ENCODE measurements at regions not wholly inside any gene's neighbourhood (a gene's known extent, or its start where the extent isn't known, plus 50 kb on each side); places are given as distances from the start of the nearest gene placed in this dataset.

GRCh38 chr2:88321449-88322248 lies 130.8 kb downstream of the FOXI3 start:
- no peak overlapping the region for H3K4me3 ChIP-seq (ENCODE audit: low read length)
- no peaks in the 10 kb centered on the region for H3K36me3 ChIP-seq (ENCODE audit: control insufficient read depth, insufficient read depth, low read length)
- no peak overlapping the region for H3K9ac ChIP-seq (ENCODE audit: low read length)
- H3K4me1 ChIP-seq (ENCODE audit: control insufficient read depth, insufficient read depth, low read length), result no peaks in the 10 kb centered on the region
- H3K27ac ChIP-seq (ENCODE audit: low read depth, low read length), result no peak overlapping the region
- H3K27me3 ChIP-seq (ENCODE audit: control insufficient read depth, insufficient read depth, low read length), result no peaks in the 10 kb centered on the region

DNA sequence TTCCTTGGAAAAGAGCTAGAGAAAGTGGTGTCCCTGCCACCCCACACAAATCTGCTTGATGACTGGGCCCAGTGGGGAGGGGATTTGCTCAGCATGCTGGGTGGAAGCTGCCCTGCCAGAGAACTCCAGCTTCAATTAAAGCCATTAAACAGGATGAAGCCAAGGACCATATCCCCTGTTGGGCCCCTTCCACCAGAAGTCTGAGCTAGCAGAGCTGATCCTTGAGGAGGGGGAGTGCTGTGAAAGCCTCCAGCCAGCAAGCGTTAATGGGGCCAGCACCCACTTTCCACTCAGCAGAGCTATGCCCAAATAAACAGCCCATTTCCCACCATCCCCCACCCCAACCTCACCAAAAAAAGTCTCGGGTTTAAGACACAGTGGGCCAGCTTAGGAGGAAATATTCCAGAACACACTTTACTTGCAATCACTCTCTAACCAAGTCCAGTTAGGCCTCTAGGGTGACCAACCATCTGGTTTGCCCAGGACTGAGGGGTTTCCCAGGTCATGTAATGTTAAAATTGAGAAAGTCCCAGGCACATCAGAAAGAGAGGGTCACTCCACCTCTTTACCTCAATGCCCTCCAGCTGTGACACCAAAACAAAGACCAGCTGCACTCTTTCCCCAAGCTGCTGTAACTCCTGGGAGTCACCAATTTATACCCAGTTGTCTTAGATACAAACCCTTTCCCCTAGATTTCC lies 132.3 kb downstream of the FOXI3 start:
- no peaks in the 10 kb centered on the region for H3K27me3 ChIP-seq (ENCODE audit: control insufficient read depth, insufficient read depth, low read length)
- H3K36me3 ChIP-seq (ENCODE audit: control insufficient read depth, insufficient read depth, low read length), result no peaks in the 10 kb centered on the region
- no peak overlapping the region for H3K9ac ChIP-seq (ENCODE audit: low read length)
- H3K4me3 ChIP-seq (ENCODE audit: low read length), result no peak overlapping the region
- no peaks in the 10 kb centered on the region for H3K4me1 ChIP-seq (ENCODE audit: control insufficient read depth, insufficient read depth, low read length)
- H3K27ac ChIP-seq (ENCODE audit: low read depth, low read length), result no peak overlapping the region

DNA sequence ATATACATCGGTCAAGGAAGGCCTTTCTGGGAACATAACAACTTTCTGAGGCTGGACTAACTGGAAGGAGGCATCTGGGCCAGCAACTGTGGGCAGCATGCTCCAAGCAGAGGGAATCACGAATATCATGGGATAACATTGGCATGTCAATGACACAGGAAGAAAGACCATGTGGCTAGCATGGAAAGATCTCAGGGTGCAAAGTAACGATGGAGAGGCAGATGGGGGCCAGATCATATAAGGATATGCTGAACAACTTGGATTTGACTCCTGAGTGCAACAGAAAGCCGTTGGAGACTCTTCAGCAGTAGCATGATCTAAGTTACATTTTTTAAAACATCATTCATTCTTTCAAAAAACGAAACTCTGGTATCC lies 133.6 kb downstream of the FOXI3 start:
- Histone ChIP-seq H3K4me1 (ENCODE audit: control insufficient read depth, insufficient read depth, low read length) (no peaks in the 10 kb centered on the region), H3K9ac (ENCODE audit: low read length) (no peak overlapping the region), H3K36me3 (ENCODE audit: control insufficient read depth, insufficient read depth, low read length) (no peaks in the 10 kb centered on the region), H3K4me3 (ENCODE audit: low read length) (no peak overlapping the region), H3K27me3 (ENCODE audit: control insufficient read depth, insufficient read depth, low read length) (no peaks in the 10 kb centered on the region), H3K27ac (ENCODE audit: low read depth, low read length) (no peak overlapping the region)

GRCh38 chr2:88318071-88318955 lies 134.2 kb downstream of the FOXI3 start:
- H3K27ac ChIP-seq (ENCODE audit: low read depth, low read length), result no peak overlapping the region

DNA sequence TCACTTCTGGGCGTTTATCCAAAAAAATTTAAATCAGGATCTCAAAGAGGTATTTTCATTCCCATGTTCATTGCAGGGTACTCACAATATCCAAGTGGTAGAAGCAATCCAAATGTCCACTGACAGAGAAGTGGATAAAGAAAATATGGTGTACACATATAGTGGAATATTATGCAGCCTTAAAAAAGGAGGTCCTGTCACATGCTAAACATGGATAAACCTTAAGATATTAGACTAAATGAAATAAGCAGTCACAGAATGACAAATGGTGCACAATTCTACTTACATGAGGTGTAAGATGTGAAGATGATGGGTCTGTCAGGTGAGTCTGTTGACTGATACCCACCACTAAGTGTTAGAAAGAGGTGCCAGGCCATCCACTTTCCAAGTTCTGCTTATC lies 140.6 kb downstream of the THNSL2 start:
- Histone ChIP-seq H3K4me1 (ENCODE audit: control insufficient read depth, insufficient read depth, low read length) (no peaks in the 10 kb centered on the region), H3K36me3 (ENCODE audit: control insufficient read depth, insufficient read depth, low read length) (no peaks in the 10 kb centered on the region), H3K27me3 (ENCODE audit: control insufficient read depth, insufficient read depth, low read length) (no peaks in the 10 kb centered on the region), H3K27ac (ENCODE audit: low read depth, low read length) (no peak overlapping the region), H3K9ac (ENCODE audit: low read length) (no peak overlapping the region), H3K4me3 (ENCODE audit: low read length) (no peak overlapping the region)

More at GRCh38 chr2:88318071-88318955, 134.2 kb downstream of the FOXI3 start:
- H3K27me3 ChIP-seq (ENCODE audit: control insufficient read depth, insufficient read depth, low read length), result no peaks in the 10 kb centered on the region
- H3K36me3 ChIP-seq (ENCODE audit: control insufficient read depth, insufficient read depth, low read length), result no peaks in the 10 kb centered on the region
- no peaks in the 10 kb centered on the region for H3K4me1 ChIP-seq (ENCODE audit: control insufficient read depth, insufficient read depth, low read length)
- no peak overlapping the region for H3K9ac ChIP-seq (ENCODE audit: low read length)
- H3K4me3 ChIP-seq (ENCODE audit: low read length), result no peak overlapping the region

DNA sequence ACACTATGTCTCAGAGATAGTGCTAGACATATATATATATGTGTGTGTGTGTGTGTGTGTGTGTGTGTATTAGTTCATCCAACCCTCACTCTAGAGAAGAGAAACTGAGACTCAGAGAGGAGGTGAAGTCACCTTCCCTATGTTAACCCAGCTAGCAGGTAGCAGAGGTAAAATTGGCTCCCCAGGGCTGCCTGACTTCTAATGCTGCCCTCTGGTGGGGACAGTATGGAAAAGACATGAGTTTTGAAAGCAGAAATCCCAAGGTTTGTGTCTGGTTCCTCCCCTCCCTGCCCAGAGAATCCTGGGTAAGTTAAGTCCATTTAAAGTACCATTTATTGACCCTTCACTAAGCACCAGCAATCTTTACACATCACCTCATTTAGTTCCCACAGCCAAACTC lies 137.7 kb downstream of the THNSL2 start:
- H3K9ac ChIP-seq (ENCODE audit: low read length), result no peak overlapping the region
- H3K36me3 ChIP-seq (ENCODE audit: control insufficient read depth, insufficient read depth, low read length), result no peaks in the 10 kb centered on the region
- H3K4me3 ChIP-seq (ENCODE audit: low read length), result no peak overlapping the region
- no peaks in the 10 kb centered on the region for H3K27me3 ChIP-seq (ENCODE audit: control insufficient read depth, insufficient read depth, low read length)
- no peak overlapping the region for H3K27ac ChIP-seq (ENCODE audit: low read depth, low read length)
- no peaks in the 10 kb centered on the region for H3K4me1 ChIP-seq (ENCODE audit: control insufficient read depth, insufficient read depth, low read length)

DNA sequence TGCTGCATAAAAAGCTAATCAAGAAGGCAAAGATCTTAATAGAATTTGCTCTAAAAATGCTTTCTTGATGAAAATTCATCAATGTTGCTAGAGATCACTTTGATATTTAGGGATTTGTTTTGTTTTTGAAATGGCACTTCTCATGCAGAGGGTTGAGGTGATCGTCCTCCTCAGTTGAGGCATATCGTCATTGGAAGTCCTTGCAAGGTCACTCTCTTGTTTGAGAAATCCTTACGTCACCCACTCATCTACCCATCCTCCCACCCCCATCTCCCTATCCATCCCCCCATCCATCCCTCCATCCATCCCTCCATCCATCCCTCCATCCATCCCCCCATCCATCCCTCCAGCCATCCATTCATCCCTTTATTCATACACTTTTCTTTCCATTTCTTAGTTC lies 133.7 kb downstream of the THNSL2 start:
- Histone ChIP-seq H3K4me3 (ENCODE audit: low read length) (no peak overlapping the region), H3K36me3 (ENCODE audit: control insufficient read depth, insufficient read depth, low read length) (no peaks in the 10 kb centered on the region), H3K27ac (ENCODE audit: low read depth, low read length) (no peak overlapping the region), H3K27me3 (ENCODE audit: control insufficient read depth, insufficient read depth, low read length) (no peaks in the 10 kb centered on the region), H3K4me1 (ENCODE audit: control insufficient read depth, insufficient read depth, low read length) (no peaks in the 10 kb centered on the region), H3K9ac (ENCODE audit: low read length) (no peak overlapping the region)

DNA sequence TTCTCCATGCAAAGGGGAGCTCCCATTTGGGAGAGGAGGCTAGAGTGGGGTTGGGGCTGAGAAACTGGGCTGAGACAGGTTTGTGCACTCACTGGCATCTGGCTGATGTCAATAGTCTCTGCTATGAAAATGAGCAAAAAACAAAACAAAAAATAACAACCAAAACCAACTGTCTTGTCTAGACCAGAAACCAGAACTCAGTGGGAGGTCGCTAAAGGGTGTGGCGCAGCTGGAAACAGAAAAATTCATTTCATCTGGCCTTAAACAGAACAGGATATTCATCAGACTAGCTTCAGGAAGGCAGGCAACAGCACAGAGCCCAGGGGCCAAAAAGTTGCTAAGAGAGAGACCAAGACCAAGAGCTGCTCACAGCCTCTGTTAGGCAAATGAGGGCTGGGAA lies 126.1 kb downstream of the THNSL2 start:
- Histone ChIP-seq H3K27ac (ENCODE audit: low read depth, low read length) (no peak overlapping the region), H3K36me3 (ENCODE audit: control insufficient read depth, insufficient read depth, low read length) (no peaks in the 10 kb centered on the region), H3K9ac (ENCODE audit: low read length) (no peak overlapping the region), H3K4me3 (ENCODE audit: low read length) (no peak overlapping the region), H3K27me3 (ENCODE audit: control insufficient read depth, insufficient read depth, low read length) (no peaks in the 10 kb centered on the region), H3K4me1 (ENCODE audit: control insufficient read depth, insufficient read depth, low read length) (no peaks in the 10 kb centered on the region)

- H3K9ac ChIP-seq (ENCODE audit: low read length), result no peak overlapping the region
- H3K36me3 ChIP-seq (ENCODE audit: control insufficient read depth, insufficient read depth, low read length), result no peaks in the 10 kb centered on the region
- H3K27ac ChIP-seq (ENCODE audit: low read depth, low read length), result no peak overlapping the region
- H3K4me1 ChIP-seq (ENCODE audit: control insufficient read depth, insufficient read depth, low read length), result no peaks in the 10 kb centered on the region
- H3K4me3 ChIP-seq (ENCODE audit: low read length), result no peak overlapping the region
- no peaks in the 10 kb centered on the region for H3K27me3 ChIP-seq (ENCODE audit: control insufficient read depth, insufficient read depth, low read length)
Measured at GRCh38 chr2:88283886-88284592, 113.9 kb downstream of the THNSL2 start.

GRCh38 chr2:88281302-88282217 lies 111.4 kb downstream of the THNSL2 start:
- H3K4me3 ChIP-seq (ENCODE audit: low read length), result no peak overlapping the region
- no peaks in the 10 kb centered on the region for H3K27me3 ChIP-seq (ENCODE audit: control insufficient read depth, insufficient read depth, low read length)
- H3K27ac ChIP-seq (ENCODE audit: low read depth, low read length), result no peak overlapping the region
- no peaks in the 10 kb centered on the region for H3K4me1 ChIP-seq (ENCODE audit: control insufficient read depth, insufficient read depth, low read length)
- H3K36me3 ChIP-seq (ENCODE audit: control insufficient read depth, insufficient read depth, low read length), result no peaks in the 10 kb centered on the region
- no peak overlapping the region for H3K9ac ChIP-seq (ENCODE audit: low read length)

DNA sequence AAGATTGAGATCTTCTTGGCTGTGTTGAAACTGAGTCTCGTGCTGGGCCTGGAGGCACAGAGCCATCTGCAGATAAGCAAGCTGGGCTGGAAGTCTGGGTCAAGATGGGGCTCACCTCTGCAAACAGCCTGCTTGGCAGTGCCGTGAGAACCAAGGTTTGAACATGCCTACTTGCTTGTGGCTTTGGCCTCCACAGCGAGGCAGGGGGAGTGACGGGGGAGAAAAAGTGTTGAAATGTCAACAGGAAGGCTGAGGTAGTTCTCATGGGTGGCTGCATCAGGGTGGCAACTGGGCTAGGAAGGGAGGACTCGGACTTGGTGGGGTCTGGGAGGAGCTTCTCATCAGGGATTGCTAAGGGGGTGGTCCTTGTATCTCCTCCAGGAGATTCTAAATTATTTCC lies 99.7 kb downstream of the THNSL2 start:
- Histone ChIP-seq H3K27ac (ENCODE audit: low read depth, low read length) (no peak overlapping the region), H3K4me1 (ENCODE audit: control insufficient read depth, insufficient read depth, low read length) (no peaks in the 10 kb centered on the region), H3K36me3 (ENCODE audit: control insufficient read depth, insufficient read depth, low read length) (no peaks in the 10 kb centered on the region), H3K9ac (ENCODE audit: low read length) (no peak overlapping the region), H3K4me3 (ENCODE audit: low read length) (no peak overlapping the region), H3K27me3 (ENCODE audit: control insufficient read depth, insufficient read depth, low read length) (no peaks in the 10 kb centered on the region)
